HG02623 (cell line): ENCODE measurements at regions not wholly inside any gene's neighbourhood (a gene's known extent, or its start where the extent isn't known, plus 50 kb on each side); places are given as distances from the start of the nearest gene placed in this dataset.

Experiments
- ATAC-seq: cut with Tn5 transposase; IDR thresholded peaks from one replicate; pipeline ENCODE4 v1.9.1; 2021; ENCODE audit warnings: moderate library complexity; ENCODE audit not compliant: unreplicated experiment

- no peak for ATAC-seq
These were observed 145.7 kb upstream of the QRFPR start for GRCh38 chr4:121526509-121526908.

DNA sequence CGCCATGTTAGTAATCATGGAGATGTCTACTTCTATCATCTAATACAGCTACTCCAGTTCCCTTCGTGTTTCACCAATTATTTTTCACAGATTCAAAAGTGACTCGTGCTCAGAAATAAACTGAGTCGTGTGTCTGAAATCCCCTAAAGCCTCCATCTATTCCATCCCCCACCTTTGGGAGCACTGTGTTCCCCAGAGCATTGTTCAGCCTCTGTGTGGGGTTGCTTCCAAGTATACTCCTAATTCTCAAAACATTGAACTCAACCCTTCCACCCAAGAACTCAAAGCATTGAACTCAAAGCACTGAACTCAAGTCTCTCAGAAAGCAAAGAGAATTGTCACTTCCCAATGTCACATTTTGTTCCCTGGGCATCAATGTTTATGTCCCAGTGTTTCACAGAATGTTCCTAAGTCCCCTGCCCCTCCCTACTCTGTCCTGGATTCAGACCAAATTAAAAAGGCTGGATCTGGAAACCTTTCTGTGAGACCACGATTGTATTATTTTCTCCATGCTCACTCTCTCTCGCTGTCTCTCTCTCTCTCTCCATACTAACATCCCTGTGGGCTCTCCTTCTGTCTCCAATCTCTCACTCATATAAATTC lies 138.5 kb upstream of the QRFPR start:
- ATAC-seq = no peak

DNA sequence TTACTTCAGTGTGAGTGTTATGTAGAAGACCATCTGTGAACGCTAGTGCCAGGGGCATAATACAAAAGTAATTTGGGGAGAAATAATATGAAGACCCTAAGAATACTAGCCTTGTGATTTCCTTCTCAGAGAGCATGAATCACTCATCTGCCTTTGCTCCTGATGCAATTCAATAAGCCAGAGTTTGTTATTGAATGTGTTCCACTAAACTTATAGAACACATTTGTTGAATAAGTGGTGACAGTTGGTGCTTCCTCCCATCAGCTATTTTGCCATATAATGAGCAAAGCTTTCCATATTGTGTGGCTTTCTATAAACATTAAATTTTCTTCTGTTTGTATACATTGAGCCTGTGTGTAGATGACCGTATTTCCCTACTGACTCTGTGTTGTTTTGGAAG lies 136.4 kb upstream of the QRFPR start:
- ATAC-seq = no peak

GRCh38 chr4:121514443-121514842 lies 133.6 kb upstream of the QRFPR start:
- no peak for ATAC-seq

- ATAC-seq = peak; percentile 73
These were observed 129.6 kb upstream of the QRFPR start for GRCh38 chr4:121510341-121510874.

GRCh38 chr4:121485190-121485804 lies 104.5 kb upstream of the QRFPR start:
- no peak for ATAC-seq

DNA sequence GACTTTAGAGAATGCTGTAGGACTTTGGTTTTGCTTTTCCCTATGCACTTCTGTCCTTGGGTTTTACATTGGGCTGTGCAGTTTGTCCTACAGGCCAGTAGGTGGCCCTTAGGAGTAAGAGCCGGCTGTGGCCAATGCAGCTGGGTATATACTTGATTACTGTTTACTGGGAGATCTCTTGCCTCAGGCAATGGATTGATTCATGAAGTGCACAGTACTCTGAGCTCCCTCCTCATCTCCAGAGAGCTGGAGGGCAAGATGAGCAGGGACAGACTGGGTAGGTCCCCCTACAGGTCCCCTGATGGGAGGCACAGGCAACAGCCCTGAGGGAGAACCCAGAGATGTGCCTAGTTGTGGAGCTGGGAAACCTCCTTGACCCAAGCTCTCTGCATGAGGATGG lies 103.8 kb upstream of the QRFPR start:
- peak; percentile 91 for ATAC-seq

- no peak for ATAC-seq
These were observed 99.0 kb upstream of the QRFPR start for GRCh38 chr4:121479808-121480207.

DNA sequence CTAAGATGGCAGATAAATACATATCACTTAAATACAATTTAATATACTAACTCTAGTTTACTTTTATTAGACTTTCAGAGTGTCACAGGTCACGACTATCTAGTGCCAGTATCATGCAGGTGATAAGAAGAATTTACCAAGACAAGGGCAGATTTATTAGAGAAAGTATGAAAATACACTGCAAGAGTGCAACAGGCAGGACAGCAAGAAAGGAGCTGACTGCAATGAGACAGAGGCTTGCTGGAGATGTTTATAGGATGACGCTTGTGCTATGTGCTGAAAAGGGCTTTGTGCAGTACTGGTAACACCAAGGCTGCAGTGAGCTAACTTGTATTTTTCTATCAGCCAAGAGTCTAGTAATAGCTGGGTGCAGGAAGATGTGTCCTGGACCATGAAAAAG lies 96.7 kb upstream of the QRFPR start:
- no peak for ATAC-seq

- ATAC-seq = no peak
These were observed 96.3 kb upstream of the QRFPR start for GRCh38 chr4:121477079-121477478.

DNA sequence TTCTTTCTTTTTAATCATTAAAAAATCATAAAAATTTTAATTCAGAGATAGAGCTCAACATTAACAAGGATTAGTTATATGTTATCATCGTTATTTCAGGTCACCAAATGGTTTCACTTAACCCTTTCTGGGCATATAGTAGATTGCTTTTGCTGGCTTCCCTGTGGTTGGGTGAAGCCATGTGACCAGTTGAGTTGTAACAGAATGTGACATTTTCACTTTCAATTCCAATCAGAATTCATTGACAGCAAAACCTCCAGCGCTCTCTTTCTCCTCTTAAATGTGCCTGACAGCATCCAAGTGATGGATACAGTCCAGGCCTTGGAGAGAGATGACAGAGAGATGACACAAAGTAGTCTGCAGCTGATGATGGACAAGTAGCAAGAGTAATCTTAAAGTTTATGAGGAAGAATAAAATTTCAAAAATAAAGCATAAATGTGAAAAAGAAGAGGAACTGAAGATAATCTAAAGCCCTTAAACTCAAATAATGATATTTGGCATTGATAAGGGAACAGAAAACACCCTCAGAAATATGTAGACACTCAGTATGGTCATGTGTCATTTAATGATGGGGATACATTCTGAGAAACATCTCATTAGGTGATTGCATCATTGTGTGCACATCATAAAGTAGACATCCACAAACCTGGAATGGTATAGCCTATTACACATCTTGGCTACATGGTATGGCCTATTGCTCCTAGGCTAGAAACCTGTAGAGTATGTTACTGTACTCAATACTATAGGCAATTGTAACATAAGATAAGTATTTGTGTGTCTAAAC lies 92.3 kb upstream of the QRFPR start:
- ATAC-seq = no peak

DNA sequence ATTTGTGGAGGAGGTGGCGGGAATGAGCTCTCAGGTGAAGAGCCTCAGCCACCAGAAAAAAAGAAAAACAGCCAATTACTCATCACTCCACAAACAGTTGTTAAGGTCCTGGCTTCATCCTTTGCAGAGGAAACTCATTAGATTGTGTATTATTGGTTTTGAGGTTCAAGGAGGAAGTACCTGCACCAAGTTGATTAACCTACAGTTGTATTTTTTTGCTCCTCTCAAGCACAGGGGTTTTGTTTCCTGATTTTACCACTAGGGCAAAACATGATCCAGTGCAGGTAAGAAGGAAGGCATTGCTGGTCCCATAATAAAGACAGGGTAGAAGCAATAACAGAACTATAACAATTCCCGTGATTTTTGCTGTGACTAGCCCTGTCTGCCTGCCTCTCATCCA lies 84.0 kb upstream of the QRFPR start:
- ATAC-seq = no peak

DNA sequence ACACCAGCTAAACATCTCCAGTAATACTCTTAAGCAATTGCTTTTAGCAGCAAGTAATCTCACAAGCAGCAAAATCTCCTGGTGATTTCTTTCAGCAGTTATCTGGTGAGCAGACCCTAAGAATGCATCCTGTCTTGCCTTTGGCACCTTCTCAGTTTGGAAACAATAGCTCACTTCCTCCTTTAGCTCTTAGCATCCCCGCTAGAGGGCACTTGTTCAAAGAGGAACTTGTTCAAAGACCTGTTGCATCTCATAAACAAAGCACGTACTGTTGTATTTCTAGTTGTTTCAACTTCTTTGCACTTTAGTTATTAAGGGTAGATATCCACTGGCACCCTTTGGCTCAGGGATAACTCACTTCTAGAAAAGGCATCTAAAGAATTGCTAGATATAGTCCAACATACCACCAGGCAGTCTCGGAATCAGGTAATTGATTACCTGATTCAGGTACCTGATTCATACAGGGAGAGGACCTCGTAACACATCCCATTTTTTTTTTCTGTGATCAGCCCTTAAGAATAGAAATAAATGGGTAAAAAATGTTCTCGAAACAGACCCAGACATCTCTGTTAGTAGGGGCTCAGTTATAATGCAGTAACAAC lies 81.9 kb upstream of the QRFPR start:
- peak; percentile 89 for ATAC-seq

GRCh38 chr4:121459026-121459425 lies 78.2 kb upstream of the QRFPR start:
- ATAC-seq = no peak

DNA sequence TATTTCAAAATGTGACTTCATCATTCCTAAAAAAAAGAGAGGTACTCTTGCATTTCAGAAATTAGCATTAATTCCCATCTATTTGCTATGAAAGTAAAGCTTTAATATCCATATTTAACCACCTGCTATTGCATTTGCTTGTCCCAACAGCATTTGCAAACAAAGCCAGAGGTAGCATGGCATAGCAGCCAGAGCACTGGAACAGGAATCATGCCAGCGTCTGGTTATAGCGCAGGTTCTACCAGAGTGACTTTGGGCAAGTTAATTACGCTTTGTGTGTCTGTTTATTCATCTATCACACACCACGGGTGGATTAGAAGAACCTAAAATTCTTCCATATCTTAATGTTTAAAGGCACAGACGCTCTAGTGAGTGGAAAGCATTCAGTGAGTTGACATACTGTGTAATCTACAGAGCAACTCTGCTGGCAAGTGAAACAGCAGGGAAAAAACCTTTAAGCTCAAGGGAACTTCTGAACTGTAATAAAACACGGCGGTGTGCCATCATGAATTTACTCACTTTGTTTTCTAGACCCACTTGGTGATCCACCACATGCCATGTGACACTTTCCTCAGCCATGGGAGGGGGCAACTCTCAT lies 76.6 kb upstream of the QRFPR start:
- ATAC-seq = no peak

GRCh38 chr4:121455285-121455684 lies 74.5 kb upstream of the QRFPR start:
- no peak for ATAC-seq

DNA sequence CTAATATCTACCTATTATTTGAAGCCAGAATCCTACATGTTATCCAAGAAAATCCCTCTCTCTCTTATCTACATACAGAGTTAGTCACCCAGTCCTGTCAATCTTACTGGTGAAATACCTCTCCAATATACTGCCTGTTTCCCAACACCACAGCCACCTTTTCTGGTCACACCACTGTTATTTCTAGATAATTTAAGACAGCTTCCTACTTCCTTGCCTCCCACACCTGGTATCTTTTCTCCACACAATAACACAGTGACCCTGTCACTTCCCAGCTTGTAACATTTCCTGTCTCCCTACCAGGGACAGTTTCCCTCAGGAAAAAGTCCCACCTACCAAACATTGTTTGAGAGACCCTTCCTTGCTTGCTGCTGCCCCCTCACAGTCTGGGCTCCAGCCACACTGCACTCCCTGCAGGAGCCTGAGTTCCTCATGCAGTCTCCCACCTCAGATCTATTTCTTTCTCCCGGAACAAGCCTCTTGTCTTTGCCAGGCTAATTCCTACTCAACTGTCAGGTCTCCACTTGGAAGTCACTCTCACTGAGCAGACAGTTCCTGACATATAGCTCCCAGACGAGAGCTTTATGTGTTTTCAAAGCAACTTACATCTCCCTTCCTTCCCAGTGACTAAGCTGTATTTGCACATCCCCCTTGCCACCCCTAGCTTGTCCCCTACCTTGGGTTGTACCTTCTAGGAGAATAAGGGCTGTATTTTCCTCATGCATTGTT lies 73.6 kb upstream of the QRFPR start:
- no peak for ATAC-seq

GRCh38 chr4:121451310-121451709 lies 70.5 kb upstream of the QRFPR start:
- no peak for ATAC-seq

GRCh38 chr4:121449416-121449815 lies 68.6 kb upstream of the QRFPR start:
- ATAC-seq = no peak

GRCh38 chr4:121448231-121448630 lies 67.4 kb upstream of the QRFPR start:
- ATAC-seq = no peak

GRCh38 chr4:121439669-121440068 lies 58.9 kb upstream of the QRFPR start:
- ATAC-seq = no peak
